D341Med (cell line): ENCODE measurements at regions not wholly inside any gene's neighbourhood (a gene's known extent, or its start where the extent isn't known, plus 50 kb on each side); places are given as distances from the start of the nearest gene placed in this dataset.

Experiments used
- DNase-seq: peaks from one replicate; pipeline ENCODE4 v3.0.0; 2012; ENCODE audit warnings: low spot score

- DNase-seq = no peak
Observed at GRCh38 chr7:36066343-36066664, 86.8 kb upstream of the EEPD1 start.

DNA sequence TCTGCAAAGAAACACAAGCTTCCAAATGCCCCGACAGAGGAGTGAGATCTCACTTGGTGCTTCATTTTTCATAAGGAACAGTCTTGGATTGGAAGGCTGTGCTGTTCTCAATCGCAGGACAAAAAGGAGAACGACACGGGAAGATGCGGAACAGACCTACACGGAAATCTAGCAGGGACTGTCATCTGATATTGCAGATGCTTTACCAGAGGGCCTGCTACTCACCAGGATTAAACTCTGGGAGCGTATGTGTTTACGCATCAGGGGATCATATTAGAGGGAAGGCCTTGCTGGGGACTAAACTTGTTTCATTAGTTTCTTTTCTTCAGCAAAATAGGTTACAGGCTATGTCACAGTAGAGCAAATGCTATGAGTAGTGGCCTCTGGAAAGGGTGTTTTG lies 82.8 kb upstream of the EEPD1 start:
- DNase-seq = peak; percentile 70

GRCh38 chr7:36071605-36072004 lies 81.4 kb upstream of the EEPD1 start:
- DNase-seq = no peak

- no peak for DNase-seq
Observed at GRCh38 chr7:36072620-36073019, 80.4 kb upstream of the EEPD1 start.

GRCh38 chr7:36075561-36075960 lies 77.5 kb upstream of the EEPD1 start:
- no peak for DNase-seq

DNA sequence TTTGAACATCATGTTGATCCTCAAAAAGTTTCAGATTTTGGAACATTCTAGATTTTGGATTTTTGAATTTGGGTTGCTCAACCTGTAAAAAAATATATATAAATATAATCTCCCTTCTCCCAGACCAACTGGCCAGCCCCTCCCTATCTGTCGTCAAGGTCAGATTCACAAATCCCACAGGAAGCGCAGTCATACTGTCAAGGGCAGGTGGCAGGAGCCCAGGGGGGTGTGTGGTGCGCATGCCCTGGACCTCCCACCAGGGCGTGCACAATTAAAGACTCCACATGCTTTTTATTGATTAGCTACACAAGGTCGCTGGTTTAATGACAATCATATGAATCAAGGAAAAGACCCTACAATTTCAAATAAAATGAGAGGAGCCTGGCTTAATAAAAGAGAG lies 77.0 kb upstream of the EEPD1 start:
- DNase-seq = no peak

DNA sequence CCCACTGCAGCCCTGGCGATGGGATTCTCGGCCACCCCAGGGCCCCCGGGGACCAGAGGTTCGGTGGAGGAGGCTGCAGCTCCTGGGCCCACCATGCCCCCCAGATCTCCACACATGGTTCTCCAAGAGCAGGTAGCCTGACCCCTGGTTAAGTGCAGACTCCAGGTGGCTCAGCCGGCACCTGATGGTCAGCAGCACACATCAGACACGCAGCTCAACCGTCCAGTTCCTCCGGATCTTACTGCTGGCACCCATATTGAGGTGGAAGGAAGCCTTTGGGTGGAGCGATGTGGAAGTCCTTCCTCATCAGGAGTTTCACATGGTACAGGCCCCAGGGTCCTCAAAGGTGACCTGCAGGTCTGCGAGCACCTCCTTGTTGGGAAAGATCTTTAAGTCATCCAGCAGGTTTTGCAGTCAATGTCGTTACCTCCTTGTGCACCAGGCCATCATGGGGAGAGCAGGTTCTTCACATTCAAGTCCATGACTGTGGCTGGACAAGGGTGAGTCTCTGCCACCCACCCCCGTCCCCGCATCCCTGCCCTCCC lies 74.2 kb upstream of the EEPD1 start:
- DNase-seq = no peak

- no peak for DNase-seq
Observed at GRCh38 chr7:36079446-36080025, 73.5 kb upstream of the EEPD1 start.

DNA sequence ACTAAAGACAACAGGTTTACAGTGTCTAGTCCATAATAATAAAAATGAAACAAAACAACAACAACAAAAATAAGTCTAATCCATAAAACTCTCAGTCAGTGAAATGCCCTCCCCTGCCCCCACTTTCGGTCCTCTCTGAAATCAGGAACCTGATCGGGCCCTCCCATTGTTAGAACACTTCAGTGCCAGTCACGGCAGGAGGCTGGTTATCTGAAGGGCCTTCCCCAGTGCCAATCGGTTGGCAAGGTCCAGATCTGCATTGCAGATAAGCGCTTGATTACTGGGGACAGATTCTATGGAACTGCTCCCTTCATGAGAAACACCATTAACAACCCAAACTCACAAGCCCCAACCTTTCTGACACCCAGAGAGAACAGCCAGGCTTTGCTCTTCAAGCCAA lies 72.2 kb upstream of the EEPD1 start:
- no peak for DNase-seq

- no peak for DNase-seq
Observed at GRCh38 chr7:36082216-36082615, 70.8 kb upstream of the EEPD1 start.

GRCh38 chr7:36082910-36083309 lies 70.1 kb upstream of the EEPD1 start:
- DNase-seq = no peak

- no peak for DNase-seq
Observed at GRCh38 chr7:36083626-36084380, 69.3 kb upstream of the EEPD1 start.

DNA sequence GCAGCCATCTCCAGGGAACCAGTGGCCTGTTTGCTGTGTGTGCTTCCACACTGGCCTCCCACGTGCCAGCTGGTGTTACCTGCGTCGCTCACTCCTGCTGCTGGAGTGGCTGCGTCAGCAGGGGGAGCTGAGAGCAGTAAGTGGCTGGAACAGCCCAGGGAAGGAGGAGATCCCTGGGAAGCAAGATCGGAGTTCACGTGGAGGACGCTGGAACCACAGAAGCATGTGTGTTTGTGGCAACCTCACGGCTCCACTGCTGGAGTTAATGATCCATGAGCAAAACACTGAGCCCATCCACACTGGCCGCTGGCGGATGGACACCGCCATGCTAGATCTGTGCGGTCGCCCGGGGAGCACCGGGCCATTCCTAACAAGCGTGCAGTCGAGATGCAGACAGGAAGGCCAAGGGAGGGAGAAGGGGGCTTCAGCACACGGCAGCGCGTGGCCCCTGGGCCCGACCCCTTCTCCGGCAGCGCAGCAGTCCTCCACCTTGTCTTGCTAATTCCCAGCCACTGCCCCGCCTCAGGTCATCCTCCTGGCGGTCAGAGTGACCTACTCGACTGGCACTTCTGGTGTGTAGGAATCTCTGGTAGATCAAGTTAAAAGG lies 68.5 kb upstream of the EEPD1 start:
- DNase-seq = peak; percentile 55

DNA sequence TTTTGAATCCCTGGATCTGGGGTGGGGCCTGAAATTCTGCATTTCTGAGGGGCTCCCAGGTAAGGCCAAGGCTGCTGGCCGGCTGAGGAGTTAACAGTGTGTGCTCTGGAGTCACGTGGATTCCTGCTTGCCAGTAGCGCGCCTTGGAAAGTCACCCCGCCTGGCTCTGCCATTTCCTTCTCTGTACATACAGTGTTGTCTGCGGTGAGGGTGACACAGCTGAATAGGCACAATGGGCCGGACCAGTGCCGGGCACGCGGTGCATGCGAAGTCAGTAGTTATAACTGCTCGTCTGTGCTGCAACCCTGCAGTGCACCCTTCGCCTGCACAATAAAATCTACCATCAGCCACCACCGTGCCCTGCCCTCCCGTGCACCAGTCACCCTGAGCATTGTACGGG lies 68.0 kb upstream of the EEPD1 start:
- no peak for DNase-seq

DNA sequence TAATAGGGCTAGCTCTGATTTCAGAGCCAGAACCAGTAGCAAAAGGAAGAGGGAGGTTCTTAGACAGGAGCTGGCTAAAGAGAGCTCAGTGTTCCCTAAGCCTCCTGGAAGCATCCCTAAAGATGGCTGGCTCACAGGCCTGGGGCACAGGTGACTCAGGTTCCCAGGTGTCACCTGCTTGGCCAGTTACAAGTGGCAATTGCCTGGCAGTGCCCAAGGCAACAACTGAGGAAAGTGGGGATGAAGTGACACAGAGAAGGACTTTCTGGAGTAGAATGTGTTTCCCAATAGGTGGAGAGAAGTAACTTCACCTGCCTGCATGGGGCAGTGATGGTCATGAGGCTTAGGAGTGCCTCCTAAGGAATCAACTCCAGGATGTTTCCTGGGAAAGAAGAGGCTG lies 66.5 kb upstream of the EEPD1 start:
- DNase-seq = no peak

DNA sequence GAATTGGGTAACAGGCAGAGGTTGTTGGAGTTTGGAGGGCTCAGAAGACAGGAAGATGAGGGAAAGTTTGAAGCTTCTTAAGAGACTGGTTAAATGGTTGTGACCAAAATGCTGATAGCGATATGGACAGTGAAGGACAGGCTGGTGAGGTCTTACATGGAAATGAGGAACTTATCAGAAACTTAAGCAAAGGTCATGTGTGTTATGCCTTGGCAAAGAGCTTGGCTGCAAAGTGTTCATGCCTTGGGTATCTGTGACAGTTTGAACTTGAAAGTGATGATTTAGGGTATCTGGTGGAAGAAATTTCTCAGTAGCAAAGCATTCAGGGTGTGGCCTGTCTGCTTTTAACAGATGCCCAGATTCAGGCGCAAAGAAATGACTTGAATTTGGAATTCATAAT lies 64.5 kb upstream of the EEPD1 start:
- no peak for DNase-seq

- DNase-seq = no peak
Observed at GRCh38 chr7:36088966-36089365, 64.1 kb upstream of the EEPD1 start.

GRCh38 chr7:36090976-36091873 lies 61.8 kb upstream of the EEPD1 start:
- DNase-seq = no peak

DNA sequence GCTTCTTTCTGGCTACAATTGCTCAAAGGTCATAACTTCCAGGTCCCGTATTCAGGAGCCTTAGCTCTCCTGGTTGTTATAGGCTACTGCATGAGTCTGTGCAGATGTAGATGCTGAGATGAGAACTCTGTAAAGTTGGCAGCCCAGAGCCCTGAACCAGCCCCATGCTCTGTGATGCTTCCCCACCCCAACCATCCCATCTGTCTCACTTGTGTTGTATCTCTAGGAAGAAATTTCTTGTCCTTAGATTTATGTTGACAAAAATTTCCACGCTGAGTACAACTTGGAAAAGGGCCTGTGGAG lies 61.2 kb upstream of the EEPD1 start:
- no peak for DNase-seq

- no peak for DNase-seq
Observed at GRCh38 chr7:36092221-36092771, 60.8 kb upstream of the EEPD1 start.

DNA sequence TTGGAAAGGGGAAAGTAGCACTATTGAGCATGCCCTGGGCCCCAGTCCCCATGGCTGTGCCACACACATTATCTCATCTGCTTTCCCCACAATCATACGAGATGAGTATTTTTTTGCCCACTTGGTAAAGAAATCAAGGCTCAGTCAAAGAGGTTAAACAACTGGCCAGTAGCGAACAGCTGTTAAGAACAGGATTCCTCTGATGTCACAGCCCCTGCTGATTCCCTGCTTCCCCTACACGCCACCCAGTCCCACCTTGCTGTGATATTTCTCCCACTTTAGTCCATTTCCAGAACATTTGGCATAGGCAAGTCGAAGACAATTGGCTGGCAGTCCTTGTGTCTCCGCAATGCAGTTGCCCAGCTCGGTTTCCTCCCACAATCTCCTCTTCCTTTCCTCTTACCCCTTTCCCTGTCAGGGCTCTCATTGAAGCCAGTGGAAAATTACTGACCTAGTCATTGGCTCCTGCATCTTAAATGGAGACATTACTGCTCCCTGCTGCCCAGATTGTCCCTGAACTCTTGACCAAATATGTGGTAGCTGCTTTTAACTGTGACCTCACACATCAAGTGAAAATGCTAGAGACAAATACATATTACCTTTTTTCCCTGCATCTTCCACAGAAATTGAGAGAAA lies 56.5 kb upstream of the EEPD1 start:
- no peak for DNase-seq

DNA sequence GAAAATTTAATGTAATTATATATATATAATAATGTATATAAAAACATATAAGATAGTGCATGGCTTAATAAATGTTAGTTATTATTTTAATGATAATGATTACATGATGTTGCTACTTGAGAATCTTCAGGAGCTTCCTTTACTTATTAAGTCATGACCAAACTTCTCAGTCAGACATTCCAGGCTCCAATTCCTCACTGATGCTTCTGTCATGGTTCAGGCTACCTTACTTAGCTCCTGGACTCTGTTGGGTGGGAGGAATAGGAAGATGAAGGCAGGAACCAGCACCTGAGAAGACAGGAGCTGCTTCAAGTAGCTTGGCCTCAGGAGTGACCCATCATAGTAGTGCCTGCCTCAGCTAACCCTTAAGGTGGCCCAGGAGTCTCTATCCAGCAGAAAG lies 55.0 kb upstream of the EEPD1 start:
- DNase-seq = no peak
